ENCODE measurements at regions not wholly inside any gene's neighbourhood (a gene's known extent, or its start where the extent isn't known, plus 50 kb on each side); places are given as distances from the start of the nearest gene placed in this dataset.

- TF ChIP-seq CTCF (IDR thresholded peaks at IDR 0.05) (no peak), EZH2 (IDR thresholded peaks at IDR 0.05; ENCODE audit: borderline replicate concordance, insufficient read depth, low read depth, low read length, poor library complexity, severe bottlenecking) (no peak)
These were observed 134.4 kb downstream of the BARX1 start for GRCh38 chr9:93820667-93821306.

All from B cell (primary cell).